Activated gamma-delta T cell treated with Interleukin-2 at 50 U/mL for 16 hours (primary cell): ENCODE measurements at regions not wholly inside any gene's neighbourhood (a gene's known extent, or its start where the extent isn't known, plus 50 kb on each side); places are given as distances from the start of the nearest gene placed in this dataset.

Source experiments
- DNase-seq: peaks from one replicate; pipeline ENCODE4 v3.0.0-alpha.2; 2020

GRCh38 chr6:12593771-12594529, 122.6 kb upstream of the PHACTR1 start:
- no peak for DNase-seq

- no peak for DNase-seq
These were observed 122.1 kb upstream of the PHACTR1 start for GRCh38 chr6:12594530-12594893.

DNA sequence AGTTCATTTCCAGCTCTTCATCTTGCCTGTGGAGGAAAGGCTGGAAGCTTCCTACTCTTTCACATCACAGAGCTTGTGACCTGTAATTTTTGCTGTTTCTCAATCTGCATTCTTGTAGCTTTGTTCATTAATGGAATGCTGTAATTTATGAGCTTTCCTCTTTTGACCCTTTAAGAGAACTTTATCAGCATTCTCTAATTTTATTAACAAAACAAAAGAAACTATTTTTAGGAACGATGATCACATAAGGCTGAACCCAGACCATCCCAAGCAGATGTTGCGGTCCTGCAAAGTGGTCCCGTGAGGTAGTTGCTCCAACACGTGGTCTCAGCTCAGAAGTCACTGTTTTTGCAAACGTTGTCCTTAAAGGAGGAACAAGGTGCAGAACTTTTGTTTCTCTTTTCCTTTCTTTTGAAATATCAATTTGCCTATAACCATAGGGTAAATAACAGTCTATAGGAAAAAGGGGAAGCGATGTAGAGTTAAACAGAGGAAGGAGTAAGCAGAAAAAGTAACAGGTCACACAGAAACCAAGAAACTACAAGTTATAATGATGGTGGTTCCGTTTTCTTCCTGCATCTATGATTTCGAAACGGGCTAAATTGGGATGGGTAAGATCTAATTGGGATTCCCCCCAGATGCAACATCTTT, 121.3 kb upstream of the PHACTR1 start:
- no peak for DNase-seq

DNA sequence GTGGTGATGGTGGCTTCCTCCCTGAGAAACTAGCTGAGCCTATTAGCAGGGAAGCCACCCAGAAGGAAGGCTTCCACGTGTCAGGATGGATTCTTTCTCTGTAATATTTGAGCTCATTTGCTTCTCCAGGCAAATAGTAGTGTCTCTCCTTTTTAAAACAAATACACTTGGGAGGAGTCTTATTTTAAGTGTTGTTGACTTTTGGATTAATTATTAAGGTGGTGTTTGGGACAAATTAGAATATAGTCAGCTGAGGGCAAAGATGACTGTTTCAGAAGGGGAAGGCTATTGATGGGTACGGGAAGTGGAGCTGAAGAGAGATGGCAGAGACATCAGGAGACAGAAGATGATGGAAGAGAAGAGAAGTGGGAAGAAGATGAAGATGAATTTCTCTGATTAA, 119.8 kb upstream of the PHACTR1 start:
- no peak for DNase-seq

DNA sequence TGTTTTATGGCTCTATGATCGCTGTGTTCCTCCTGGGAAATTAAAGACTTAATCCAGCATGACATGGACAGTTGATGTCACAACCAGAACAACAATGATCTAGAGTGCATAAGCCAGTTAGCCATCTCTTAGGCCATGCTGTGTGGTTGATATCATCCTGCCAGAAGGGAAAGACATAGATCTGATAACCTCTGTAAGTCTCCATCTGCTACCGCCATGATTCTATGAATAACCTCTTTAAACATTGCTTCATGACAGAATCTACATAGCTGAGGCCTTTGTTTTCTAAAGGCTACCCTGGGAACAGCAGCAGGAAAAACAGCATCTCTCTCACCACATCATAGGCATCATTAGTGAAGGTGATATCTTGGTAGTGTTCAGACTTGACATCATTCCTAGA, 117.6 kb upstream of the PHACTR1 start:
- no peak for DNase-seq

DNA sequence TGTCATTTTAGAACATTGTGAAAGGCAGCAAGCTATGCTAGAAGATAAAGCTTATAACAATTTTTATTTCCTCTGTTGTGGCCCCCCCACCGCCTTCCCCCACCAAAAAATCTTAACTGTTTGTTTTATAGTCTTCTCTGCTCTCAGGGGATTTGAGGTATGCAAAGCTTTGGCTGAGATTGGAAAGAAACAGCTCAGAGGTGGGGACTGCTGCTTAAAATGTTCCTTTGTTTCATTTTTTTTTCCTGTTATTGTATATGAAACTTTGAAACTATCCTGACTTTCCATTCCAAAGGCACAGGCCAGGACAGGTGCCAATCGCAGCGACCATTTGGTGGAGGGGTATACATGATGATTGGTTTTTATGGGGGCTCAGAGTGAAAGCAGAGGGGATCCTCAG, 114.7 kb upstream of the PHACTR1 start:
- DNase-seq = no peak

DNA sequence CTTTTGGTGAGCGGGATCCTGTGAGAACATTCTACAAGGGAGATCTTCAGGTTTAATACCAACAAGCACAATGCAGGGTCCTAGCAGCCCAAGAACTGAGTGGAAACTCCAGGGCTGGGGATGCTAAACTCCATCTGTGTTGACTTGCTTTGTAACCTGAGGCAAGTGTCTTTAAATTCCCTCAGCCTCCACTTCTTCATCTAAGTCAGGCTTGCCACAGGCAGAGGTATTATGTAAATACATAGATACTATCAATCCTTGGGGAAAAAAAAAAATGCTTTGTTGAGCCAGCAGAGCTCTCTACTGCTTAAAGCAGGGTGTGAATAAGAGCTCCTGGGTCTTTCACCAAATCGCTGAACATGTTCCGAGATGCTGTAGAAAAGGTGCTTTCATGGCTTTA, 114.2 kb upstream of the PHACTR1 start:
- no peak for DNase-seq

DNA sequence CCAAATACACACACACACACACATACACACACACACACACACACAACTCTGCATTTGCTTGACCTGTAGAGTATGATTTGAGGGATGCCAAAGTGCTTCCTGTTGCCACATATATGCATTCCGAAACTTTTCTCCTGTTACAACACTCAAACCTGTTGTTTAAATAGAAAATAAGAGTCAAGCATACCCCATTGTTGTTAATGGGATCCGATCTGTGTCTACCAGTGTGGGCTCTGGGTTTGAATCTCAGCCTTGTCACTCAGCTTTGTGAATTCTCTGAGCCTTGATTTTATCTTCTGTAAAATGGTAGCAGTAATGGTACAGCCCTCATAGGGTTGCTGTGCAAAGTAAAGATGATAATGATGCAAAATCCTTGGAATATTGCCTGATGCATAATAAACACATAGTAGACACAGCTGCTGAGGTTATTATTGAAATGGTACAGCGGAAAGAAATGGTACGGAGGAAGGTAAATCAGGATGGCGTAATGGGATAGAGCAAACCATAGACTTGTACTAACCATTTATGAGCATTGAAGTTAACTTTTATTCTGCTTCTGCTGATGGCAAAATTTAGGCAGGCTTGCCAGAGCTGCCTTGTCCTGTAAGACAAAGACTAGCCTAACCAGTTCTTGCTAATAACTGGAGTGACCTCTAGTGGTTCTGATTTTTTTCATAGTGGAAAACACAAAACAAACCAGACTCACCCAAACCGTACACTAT, 113.5 kb upstream of the PHACTR1 start:
- no peak for DNase-seq

DNA sequence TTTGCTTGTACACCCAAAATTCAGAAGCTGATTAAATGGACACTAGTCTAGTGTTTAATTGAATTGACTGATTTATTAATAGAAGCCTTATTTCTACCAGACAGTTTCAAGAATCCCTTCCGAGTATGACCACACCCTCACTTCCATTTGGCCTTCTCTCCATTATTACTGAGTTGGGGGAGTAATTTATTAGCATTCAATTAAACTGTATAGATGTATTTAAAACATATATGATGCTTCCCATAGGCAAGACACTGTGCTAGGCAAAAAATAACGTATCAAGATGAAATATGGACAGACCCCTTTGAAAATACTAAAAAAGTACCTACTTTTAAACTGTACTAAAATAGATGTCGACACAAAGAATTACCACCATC, 112.9 kb upstream of the PHACTR1 start:
- no peak for DNase-seq

- DNase-seq = no peak
These were observed 110.7 kb upstream of the PHACTR1 start for GRCh38 chr6:12605888-12606345.

- no peak for DNase-seq
These were observed 110.0 kb upstream of the PHACTR1 start for GRCh38 chr6:12606616-12607015.

- no peak for DNase-seq
These were observed 108.3 kb upstream of the PHACTR1 start for GRCh38 chr6:12608016-12608860.

- no peak for DNase-seq
These were observed 107.7 kb upstream of the PHACTR1 start for GRCh38 chr6:12608874-12609273.

- no peak for DNase-seq
These were observed 106.8 kb upstream of the PHACTR1 start for GRCh38 chr6:12609751-12610150.

DNA sequence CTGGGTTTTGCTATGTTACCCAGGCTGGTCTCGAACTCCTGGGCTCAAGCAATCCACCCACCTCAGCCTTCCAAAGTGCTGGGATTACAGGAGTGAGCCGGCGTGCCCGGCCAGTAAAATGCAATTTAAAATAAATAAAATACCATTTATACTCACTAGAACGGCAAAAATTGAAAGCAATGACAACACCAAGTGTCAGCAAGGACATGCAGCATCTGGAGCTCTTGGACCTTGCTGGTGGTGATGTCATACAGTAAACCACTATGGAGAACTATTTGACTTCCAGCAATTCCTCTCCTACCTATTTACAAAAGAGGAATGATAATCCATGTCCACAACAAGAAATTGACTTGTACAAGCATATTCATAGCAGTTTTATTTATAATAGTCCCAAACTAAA, 105.7 kb upstream of the PHACTR1 start:
- no peak for DNase-seq

- DNase-seq = no peak
These were observed 102.8 kb upstream of the PHACTR1 start for GRCh38 chr6:12613811-12614210.

DNA sequence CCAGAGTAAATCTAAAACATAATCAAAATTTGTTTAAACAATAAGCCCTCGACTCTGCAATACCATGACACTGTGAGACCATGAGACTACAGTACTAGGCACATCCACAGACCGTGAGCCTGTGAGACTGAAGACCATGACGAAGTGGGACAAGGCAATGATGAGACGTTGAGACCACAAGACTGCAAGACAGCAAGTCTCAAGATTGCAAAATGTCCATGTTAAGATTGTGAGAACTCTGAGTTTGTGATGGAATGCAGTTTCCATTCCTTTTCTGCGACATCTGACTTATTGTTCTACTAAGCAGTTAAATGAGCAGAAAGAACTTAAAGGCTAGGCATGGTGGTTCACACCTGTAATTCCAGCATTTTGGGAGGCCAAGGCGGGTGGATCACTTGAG, 102.1 kb upstream of the PHACTR1 start:
- no peak for DNase-seq

DNA sequence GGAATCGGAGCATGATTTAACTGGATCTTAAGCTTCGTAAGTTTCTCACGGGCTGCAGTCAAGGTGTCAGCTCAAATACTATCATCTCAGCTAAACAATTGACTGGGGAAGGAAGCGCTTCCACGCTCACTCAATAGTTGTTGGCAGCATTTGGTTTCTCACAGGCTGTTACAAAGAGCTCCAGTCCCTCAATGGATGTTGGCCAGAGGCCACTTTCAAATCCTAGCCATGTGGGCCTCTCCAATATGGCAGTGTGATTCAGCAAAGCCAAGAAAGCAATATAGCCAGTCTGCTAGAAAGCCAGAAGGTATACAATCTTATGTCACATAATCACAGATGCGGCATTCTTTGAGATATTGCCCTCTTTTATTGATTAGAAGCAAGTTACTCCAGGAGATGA, 98.3 kb upstream of the PHACTR1 start:
- DNase-seq = no peak

DNA sequence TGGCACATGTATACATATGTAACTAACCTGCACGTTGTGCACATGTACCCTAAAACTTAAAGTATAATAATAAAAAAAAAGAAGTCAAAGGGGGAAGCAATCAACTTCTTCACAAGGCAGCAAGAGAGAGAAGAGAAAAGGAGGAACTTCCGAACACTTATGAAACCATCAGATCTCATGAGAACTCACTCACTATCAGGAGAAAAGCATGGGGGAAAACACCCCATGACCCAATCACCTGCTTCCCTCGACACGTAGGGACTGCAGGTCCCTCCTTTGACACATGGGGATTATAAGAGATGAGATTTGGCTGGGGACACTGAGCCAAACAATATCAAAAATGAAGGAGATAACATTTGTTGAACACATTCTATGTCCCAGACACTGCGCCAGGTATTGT, 94.8 kb upstream of the PHACTR1 start:
- DNase-seq = no peak

DNA sequence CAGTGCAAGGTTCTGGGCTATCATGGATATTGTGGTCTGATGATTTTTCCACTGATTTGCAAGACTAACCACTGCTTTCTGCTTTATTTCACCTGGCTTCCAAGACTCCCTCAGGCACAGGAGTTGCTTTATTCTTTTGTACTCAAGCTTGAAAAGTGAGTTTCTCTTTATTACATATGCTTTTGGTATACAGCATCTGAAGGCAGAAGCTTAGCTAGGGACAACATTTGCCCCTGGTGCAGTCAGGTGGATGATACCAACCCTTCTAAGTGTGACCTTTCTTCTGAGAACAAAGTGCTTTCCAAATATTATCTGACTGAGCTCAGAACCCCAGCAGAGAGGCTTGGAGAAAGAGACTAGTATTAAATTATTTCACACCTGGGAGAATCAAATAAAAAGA, 94.0 kb upstream of the PHACTR1 start:
- DNase-seq = no peak

DNA sequence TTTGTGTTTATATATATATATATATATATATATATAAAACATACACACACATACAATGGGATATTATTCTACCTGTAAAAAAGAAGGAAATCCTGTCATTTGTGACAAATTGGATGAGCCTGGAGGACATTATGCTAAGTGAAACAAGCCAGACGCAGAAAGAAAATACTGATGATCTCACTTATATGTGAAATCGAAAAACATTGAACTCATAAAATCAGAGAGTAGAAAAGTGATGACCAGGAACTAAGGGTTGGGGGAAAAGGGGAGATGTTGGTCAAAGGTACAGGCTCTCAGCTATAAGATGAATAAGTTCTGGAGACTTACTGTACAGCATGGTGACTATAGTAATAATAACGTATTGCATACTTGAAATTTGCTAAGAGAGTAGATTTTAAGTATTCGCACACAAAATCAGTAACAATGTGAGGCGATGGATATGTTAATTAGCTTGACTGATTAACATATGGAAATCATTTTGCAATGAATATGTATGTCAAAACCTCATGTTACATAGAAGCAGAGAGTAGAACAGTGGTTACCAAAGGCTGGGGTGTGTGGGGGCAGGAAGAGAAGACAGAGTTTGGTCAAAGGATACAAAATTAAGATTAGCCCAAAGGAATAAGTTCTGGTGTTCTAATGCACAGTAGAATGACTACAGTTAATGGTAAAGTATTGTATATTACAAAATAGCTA, 92.3 kb upstream of the PHACTR1 start:
- no peak for DNase-seq

DNA sequence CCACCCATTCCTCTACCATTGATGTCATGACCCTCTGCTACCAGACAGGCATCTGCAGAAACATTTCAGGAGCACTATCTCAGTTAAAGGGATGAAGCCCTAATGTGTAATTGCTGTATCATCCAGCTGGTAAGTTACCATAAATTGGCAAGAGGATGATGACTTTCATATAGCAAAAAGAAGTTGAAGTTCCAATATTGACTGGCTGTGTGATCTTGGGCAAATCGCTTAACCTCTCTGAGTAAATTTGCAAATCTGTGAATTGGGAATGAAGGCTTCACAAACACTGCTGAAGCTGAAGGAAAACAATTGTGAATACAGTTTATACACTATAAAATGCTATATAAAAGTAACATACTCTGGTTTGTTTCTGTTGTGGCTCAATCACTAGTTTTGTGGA, 89.5 kb upstream of the PHACTR1 start:
- DNase-seq = no peak

- DNase-seq = no peak
These were observed 88.2 kb upstream of the PHACTR1 start for GRCh38 chr6:12628327-12628726.
